Stimulated activated CD8-positive, alpha-beta memory T cell treated with anti-CD3 and anti-CD28 coated beads, Interleukin-12 subunit alpha, Interleukin-12 subunit beta, amount 100 ng/mL, for 24 hours (primary cell): ENCODE measurements at regions not wholly inside any gene's neighbourhood (a gene's known extent, or its start where the extent isn't known, plus 50 kb on each side); places are given as distances from the start of the nearest gene placed in this dataset.

Experiments
- DNase-seq: peaks from one replicate; pipeline ENCODE4 v3.0.0-alpha.2; 2020; ENCODE audit errors: extremely low read depth

- no peak for DNase-seq
Measured at GRCh38 chr4:184528713-184529112, 54.4 kb upstream of the IRF2 start.

- no peak for DNase-seq
Measured at GRCh38 chr4:184528051-184528450, 53.7 kb upstream of the IRF2 start.

GRCh38 chr4:184526228-184526627 lies 51.9 kb upstream of the IRF2 start:
- DNase-seq: no peak
